Heart left ventricle (tissue), 16 donors: ENCODE measurements at regions not wholly inside any gene's neighbourhood (a gene's known extent, or its start where the extent isn't known, plus 50 kb on each side); places are given as distances from the start of the nearest gene placed in this dataset.

ENCODE experiments used
- ATAC-seq, 4 donors: fragments of 200-7000 bp; cut with Tn5 transposase; one replicate each; pipeline ENCODE4 v1.9.1; 2020 to 2022; ENCODE audit warnings: moderate library complexity in 4 of 4, mild to moderate bottlenecking in 3 of 4, moderate number of reproducible peaks in 1 of 4
- DNase-seq, 5 donors: peaks; one replicate each; pipeline ENCODE4 v3.0.0-alpha.2; 2020
- H3K27ac ChIP-seq, 12 donors: fragments of 200-600 bp; sonication (generic) in 4 of 12; one replicate each; pipeline versions ENCODE4 v1.5.0 to v1.8.0; 2016 to 2022; ENCODE audit warnings: mild to moderate bottlenecking in 2 of 12
- H3K27me3 ChIP-seq, 9 donors: fragments of 200-600 bp; sonication (generic) in 2 of 9; one replicate each; pipeline versions ENCODE4 v1.5.1 to v1.8.0; 2016 to 2022; ENCODE audit warnings: mild to moderate bottlenecking in 3 of 9
- H3K36me3 ChIP-seq, 9 donors: fragments of 200-600 bp; sonication (generic) in 2 of 9; one replicate each; pipeline versions ENCODE4 v1.5.0 to v1.8.0; 2018 to 2022; ENCODE audit warnings: mild to moderate bottlenecking in 2 of 9
- H3K4me1 ChIP-seq, 12 donors: fragments of 200-600 bp; sonication (generic) in 4 of 12; one replicate each; pipeline versions ENCODE4 v1.5.0 to v1.8.0; 2016 to 2022; ENCODE audit warnings: mild to moderate bottlenecking in 3 of 12
- H3K4me3 ChIP-seq, 12 donors: fragments of 200-600 bp; sonication (generic) in 4 of 12; one replicate each; pipeline versions ENCODE4 v1.5.0 to v1.8.0; 2017 to 2022; ENCODE audit warnings: mild to moderate bottlenecking in 9 of 12, moderate library complexity in 4 of 12
- H3K9me3 ChIP-seq, 12 donors: fragments of 200-600 bp; sonication (generic) in 4 of 12; one replicate each; pipeline versions ENCODE4 v1.5.0 to v1.8.0; 2016 to 2022; ENCODE audit warnings: mild to moderate bottlenecking in 1 of 12
- POLR2A ChIP-seq, 2 donors: fragments of 450-650 bp; IDR thresholded peaks; one replicate each; pipeline ENCODE4 v1.6.1; 2017; ENCODE audit warnings: antibody characterized with exemption in 2 of 2, mild to moderate bottlenecking in 2 of 2, moderate library complexity in 2 of 2
- WGBS, 4 donors: extraction: QIAGEN DNeasy Blood & Tissue Kit in 2 of 4; methylation state at CpG; one replicate each; pipeline versions ENCODE4 v1.1.5 to v1.1.7; 2013 to 2018; 5-methylcytosine and 5-hydroxymethylcytosine counted together
- intact Hi-C, 10 donors: fragments of 100-400 bp; cut with DNase I; formaldehyde crosslinking; loops; one replicate each; pipeline versions ENCODE4 v1.11.1 to v1.14.2; 2022
- TF ChIP-seq, protein P1 (sequence below), 12 donors: fragments of 200-600 bp; sonication (generic) in 4 of 12; IDR thresholded peaks; one replicate each; pipeline versions ENCODE4 v1.5.0 to v1.8.0; 2018 to 2022; ENCODE audit warnings: antibody characterized with exemption in 12 of 12, mild to moderate bottlenecking in 5 of 12
- donor health status: ischemic (EF 13 %, LVEDD 7.1; RV severe dilation, severe dysfunction).
- donor health status: healthy with polysubstance abuse.
- donor health status: DM: no; HTN: yes; CAD: no.
- donor health status: DM: no; HTN: no; CAD: no.
- donor health status: ischemic (EF 25% LVEDD 6.9; RV normal size, moderate dysfunction).
- donor health status: ischemic (EF 25% LVEDD 5.7; RV mildly dilated, moderate dysfunction).
- donor health status: healthy.
- donor health status: DM: yes; HTN: yes; CAD: no.
- donor health status: ischemic (EF 35%, LVEDD 5.7; RV mildly dilated, moderate dysfunction).
- donor health status: nonischemic (EF 11% LVEDD 7.7; RV severe dilation, severe dysfunction).
- donor health status: DM: yes; HTN: yes; CAD: no.
- donor health status: PGD.
- donor health status: ischemic (EF 29% LVEDD 5.4; RV normal size, mild dysfunction).
- donor health status: nonischemic (EF 23%, LVEDD 6.1; RV moderate dilation, normal function).

DNA sequence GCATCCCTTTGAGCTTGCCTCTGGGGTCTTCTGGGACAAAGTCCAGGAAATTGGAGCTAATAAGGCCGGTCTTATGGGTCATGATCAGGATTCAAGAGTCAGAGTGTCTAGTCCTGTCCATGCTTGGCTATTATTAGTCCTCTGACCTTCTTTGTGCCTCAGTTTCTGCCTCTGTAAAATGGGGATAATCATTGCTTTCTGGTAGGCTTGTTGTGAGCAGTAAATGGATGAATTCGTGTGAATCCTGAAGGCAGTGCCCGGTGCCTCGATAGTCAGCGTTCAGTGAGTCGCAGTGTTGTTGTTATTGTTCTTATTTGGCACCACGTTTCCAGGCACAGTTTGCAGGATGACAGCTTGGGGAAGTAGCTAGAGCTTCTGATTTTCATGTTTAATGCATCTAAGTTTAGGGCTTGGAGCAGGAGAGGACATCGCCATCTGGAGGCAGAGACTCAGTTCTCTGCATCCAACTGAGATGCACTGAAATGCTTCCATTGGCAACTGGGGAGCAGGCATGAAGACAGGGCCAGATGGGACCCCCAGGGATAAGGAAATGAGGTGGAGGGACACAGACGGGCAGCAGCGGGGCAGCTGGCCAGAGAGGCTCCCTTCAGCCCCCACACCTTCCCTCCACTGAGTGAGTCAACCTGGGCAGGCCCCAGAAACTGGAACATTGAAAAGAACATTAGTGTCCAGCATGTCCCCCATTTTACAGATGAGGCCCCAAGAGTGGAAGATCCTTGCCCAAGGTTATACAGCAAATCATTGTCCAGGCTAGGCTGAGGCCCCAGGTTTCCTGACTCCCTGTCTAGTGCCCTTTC is 160.3 kb downstream of the PTPRU start:
- Histone ChIP-seq H3K27me3 (peaks cover 0 to 6% (median 0%) of the 10 kb centered on the region in 9 donors), H3K36me3 (no peaks in the 10 kb centered on the region), H3K4me3 (no peak overlapping the region), H3K4me1 (peaks cover 0 to 8% (median 0%) of the 10 kb centered on the region in 12 donors), H3K27ac (no peak overlapping the region), H3K9me3 (peaks cover 0 to 12% (median 0%) of the 10 kb centered on the region in 12 donors)
- TF ChIP-seq, protein P1, sequence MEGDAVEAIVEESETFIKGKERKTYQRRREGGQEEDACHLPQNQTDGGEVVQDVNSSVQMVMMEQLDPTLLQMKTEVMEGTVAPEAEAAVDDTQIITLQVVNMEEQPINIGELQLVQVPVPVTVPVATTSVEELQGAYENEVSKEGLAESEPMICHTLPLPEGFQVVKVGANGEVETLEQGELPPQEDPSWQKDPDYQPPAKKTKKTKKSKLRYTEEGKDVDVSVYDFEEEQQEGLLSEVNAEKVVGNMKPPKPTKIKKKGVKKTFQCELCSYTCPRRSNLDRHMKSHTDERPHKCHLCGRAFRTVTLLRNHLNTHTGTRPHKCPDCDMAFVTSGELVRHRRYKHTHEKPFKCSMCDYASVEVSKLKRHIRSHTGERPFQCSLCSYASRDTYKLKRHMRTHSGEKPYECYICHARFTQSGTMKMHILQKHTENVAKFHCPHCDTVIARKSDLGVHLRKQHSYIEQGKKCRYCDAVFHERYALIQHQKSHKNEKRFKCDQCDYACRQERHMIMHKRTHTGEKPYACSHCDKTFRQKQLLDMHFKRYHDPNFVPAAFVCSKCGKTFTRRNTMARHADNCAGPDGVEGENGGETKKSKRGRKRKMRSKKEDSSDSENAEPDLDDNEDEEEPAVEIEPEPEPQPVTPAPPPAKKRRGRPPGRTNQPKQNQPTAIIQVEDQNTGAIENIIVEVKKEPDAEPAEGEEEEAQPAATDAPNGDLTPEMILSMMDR (IDR thresholded peaks at IDR 0.05), result no peak
- TF ChIP-seq POLR2A (IDR thresholded peaks at IDR 0.05), result no peak
- 71 to 79% (median 74%) methylated on average over 10 of the region's 10 CpGs for WGBS, 4 donors
- ATAC-seq (no peak), DNase-seq (no peak)
- intact Hi-C loops, result loop anchor here in 1 of 10 donors (10.0 kb wide), 1 partner anchor 1008 kb away; no protein-coding TSS in a partner anchor

DNA sequence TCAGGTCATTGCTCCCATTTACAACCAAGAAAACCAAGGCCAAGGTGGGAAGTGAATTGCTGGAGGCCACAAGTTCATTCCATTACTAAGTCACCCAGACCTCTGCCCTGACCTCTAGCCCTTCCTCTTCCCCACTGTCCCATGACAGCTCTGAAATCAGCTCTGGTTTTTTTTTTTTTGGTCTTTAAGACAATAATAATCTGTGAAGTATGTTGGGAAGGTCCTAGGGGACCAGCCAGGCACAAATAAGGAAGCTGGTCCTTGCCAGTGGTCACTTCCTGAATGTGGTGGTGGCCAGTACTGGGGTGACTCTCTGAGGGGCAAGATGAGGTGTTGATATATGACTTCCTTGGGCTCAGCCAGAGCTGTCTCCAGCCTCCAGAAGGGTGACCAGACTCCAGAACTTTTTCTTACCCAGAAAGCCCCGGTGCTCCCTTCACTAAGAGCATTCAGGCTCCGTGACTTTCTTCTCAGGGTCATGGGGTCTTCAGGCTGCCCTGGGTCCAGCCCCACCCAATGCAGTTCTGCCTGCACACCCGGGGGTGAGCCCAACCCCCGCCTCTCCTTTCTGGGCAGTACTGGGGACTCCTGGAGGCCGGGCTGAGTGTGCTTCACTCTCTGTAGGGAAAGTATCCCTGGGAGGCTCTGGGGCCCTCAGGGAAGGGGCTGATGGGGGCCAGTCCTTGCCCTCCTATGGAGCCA is 159.6 kb downstream of the PTPRU start:
- H3K4me3 ChIP-seq, result no peak overlapping the region
- H3K36me3 ChIP-seq, result no peaks in the 10 kb centered on the region
- no peak overlapping the region for H3K27ac ChIP-seq
- WGBS, 4 donors, result 52 to 82% (median 58%) methylated on average over 5 of the region's 5 CpGs
- intact Hi-C loops, result loop anchor here in 2 of 10 donors (2.0 to 10.0 kb wide), 2 partner anchors 1009 to 1011 kb away; no protein-coding TSS in a partner anchor
- DNase-seq, result no peak
- ATAC-seq, result no peak
- TF ChIP-seq, protein P1 (IDR thresholded peaks at IDR 0.05), result no peak
- no peak for TF ChIP-seq POLR2A (IDR thresholded peaks at IDR 0.05)
- H3K27me3 ChIP-seq, result peaks cover 0 to 13% (median 4%) of the 10 kb centered on the region in 9 donors
- H3K9me3 ChIP-seq, result peaks cover 0 to 12% (median 0%) of the 10 kb centered on the region in 12 donors
- H3K4me1 ChIP-seq, result peaks cover 0 to 8% (median 0%) of the 10 kb centered on the region in 12 donors

DNA sequence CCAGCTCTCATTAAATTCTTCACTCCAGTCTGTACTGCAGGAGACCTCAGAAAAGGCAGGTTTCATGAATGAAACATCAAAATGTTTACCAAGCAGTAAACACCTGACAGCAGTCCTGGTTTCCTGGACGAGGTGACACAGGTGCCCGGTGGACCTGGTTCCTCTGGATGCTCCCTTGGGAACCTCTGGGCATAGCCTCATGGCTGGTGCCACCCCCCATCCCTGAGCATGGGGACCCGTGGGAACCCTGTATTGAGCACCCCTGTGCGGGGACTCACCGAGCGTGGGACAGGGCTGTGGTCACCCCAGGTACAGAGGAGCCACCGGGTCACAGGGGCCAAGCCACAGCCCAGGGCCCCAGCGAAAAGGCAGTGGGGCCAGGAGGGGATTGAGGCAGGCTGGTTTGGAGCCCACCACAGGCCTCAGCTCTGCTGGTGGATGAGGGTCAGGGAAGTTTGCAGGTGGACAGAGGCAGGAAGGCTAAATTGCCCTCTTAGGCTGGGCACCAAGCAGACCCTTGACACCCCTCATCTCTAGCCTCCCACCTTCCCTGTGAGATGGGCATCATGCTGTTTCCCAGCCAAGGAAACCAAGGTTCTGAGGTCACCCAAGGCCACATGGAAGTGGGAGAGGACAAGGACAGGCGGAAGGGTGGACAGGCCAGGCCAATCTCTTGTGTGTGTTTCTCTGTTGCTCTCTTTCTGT is 158.4 kb downstream of the PTPRU start:
- Histone ChIP-seq H3K36me3 (no peaks in the 10 kb centered on the region), H3K9me3 (peaks cover 0 to 6% (median 0%) of the 10 kb centered on the region in 12 donors), H3K27me3 (peaks cover 0 to 24% (median 7%) of the 10 kb centered on the region in 9 donors), H3K4me1 (peaks cover 0 to 8% (median 0%) of the 10 kb centered on the region in 12 donors), H3K4me3 (no peak overlapping the region), H3K27ac (no peak overlapping the region)
- peak in 2 of 4 donors; percentile 26 to 29 for ATAC-seq
- no peak for DNase-seq
- TF ChIP-seq, protein P1 (IDR thresholded peaks at IDR 0.05), result no peak
- no peak for TF ChIP-seq POLR2A (IDR thresholded peaks at IDR 0.05)
- intact Hi-C loops, result loop anchor here in 2 of 10 donors (2.0 to 10.0 kb wide), 2 partner anchors 1010 to 1012 kb away; no protein-coding TSS in a partner anchor
- 73 to 87% (median 80%) methylated on average over 9 of the region's 9 CpGs for WGBS, 4 donors
